ENCODE measurements at regions not wholly inside any gene's neighbourhood (a gene's known extent, or its start where the extent isn't known, plus 50 kb on each side); places are given as distances from the start of the nearest gene placed in this dataset.

DNA sequence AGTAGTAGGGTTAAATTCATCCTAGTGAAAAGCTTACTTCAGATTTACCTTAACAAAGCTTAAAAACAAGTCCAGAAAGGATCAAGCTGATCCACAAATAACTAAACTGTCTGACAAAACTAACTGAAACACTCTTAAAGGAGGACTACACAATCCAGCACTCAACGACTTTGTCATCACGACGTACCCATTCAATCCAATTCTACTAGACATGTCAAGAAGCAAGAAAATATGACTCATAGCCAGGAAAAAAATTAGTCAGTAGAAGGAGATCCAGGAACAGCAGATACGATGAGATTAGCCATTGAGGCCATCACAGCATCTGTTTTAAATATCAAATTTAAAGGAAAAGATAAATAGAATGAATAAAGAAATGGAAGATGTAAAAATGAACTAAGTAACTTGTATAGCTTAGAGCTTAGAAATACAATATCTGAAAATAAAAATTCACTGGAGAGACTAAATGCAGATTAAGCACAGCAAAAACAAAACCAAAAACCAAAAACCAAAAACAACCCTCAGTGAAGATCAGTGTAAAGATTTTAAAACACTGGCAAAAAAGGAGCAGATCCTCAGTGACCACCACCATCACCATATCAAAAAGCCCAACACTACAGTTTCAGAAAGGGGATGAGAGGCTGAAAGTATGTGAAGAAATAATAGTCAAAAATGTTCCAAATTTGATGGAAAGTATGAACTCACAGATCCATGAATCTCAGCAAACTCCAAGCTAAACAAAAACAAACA, 95.0 kb upstream of the CCND2 start:
- Histone ChIP-seq H3K9ac (ENCODE audit: low read length) (no peak overlapping the region), H3K36me3 (ENCODE audit: insufficient read depth, low read length) (no peaks in the 10 kb centered on the region), H3K4me2 (ENCODE audit: low read length) (no peak overlapping the region), H3K9me2 (ENCODE audit: insufficient read depth, low read length) (no peaks in the 10 kb centered on the region), H3K27ac (ENCODE audit: low read length) (no peak overlapping the region), H4K20me1 (ENCODE audit: insufficient read depth) (no peaks in the 10 kb centered on the region), H3K27me3 (ENCODE audit: insufficient read depth, low read depth, low read length) (no peaks in the 10 kb centered on the region), H3F3A (ENCODE audit: insufficient read depth, low read length, poor library complexity, severe bottlenecking) (no peaks in the 10 kb centered on the region), H3K9me3 (ENCODE audit: low read length) (no peaks in the 10 kb centered on the region), H3K79me2 (replicated peaks; ENCODE audit: insufficient read depth, low read length) (no peaks in the 10 kb centered on the region), H3K4me3 (ENCODE audit: low read length) (no peak overlapping the region), H2AFZ (ENCODE audit: low read depth, low read length) (no peak overlapping the region)
- TF ChIP-seq EZH2 (IDR thresholded peaks at IDR 0.05; ENCODE audit: borderline replicate concordance, insufficient read depth, low read length, poor library complexity, severe bottlenecking) (no peak), EP300 (conservative IDR thresholded peaks at IDR 0.05; ENCODE audit: poor library complexity, severe bottlenecking) (no peak), SMC3 (conservative IDR thresholded peaks at IDR 0.05; ENCODE audit: poor library complexity) (no peak)
- TF ChIP-seq, protein P1, sequence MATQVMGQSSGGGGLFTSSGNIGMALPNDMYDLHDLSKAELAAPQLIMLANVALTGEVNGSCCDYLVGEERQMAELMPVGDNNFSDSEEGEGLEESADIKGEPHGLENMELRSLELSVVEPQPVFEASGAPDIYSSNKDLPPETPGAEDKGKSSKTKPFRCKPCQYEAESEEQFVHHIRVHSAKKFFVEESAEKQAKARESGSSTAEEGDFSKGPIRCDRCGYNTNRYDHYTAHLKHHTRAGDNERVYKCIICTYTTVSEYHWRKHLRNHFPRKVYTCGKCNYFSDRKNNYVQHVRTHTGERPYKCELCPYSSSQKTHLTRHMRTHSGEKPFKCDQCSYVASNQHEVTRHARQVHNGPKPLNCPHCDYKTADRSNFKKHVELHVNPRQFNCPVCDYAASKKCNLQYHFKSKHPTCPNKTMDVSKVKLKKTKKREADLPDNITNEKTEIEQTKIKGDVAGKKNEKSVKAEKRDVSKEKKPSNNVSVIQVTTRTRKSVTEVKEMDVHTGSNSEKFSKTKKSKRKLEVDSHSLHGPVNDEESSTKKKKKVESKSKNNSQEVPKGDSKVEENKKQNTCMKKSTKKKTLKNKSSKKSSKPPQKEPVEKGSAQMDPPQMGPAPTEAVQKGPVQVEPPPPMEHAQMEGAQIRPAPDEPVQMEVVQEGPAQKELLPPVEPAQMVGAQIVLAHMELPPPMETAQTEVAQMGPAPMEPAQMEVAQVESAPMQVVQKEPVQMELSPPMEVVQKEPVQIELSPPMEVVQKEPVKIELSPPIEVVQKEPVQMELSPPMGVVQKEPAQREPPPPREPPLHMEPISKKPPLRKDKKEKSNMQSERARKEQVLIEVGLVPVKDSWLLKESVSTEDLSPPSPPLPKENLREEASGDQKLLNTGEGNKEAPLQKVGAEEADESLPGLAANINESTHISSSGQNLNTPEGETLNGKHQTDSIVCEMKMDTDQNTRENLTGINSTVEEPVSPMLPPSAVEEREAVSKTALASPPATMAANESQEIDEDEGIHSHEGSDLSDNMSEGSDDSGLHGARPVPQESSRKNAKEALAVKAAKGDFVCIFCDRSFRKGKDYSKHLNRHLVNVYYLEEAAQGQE (IDR thresholded peaks at IDR 0.05; ENCODE audit: borderline replicate concordance): no peak

DNA sequence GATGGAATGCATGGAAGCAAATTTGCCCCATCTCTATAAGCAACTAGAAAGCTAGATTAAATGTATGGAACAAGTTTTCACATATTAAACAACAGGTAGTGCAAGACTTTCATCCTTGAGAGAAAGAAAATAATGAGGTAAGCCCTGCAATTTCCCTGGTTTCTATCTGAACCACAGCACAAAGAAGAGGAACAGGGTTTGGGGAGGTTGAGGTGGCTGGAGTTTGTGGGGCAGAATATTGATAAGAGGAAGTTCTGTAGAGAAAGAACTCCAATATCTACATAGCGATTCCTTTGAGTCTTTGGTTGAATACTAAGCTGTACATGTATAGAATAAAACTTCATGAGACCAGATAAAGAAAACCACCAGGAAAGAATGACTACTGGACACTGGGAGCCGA, 96.3 kb upstream of the CCND2 start:
- H3K27me3 ChIP-seq (ENCODE audit: insufficient read depth, low read depth, low read length): no peaks in the 10 kb centered on the region
- H3K27ac ChIP-seq (ENCODE audit: low read length): no peak overlapping the region
- no peaks in the 10 kb centered on the region for H3K79me2 ChIP-seq (replicated peaks; ENCODE audit: insufficient read depth, low read length)
- H3K4me2 ChIP-seq (ENCODE audit: low read length): no peak overlapping the region
- H3F3A ChIP-seq (ENCODE audit: insufficient read depth, low read length, poor library complexity, severe bottlenecking): no peaks in the 10 kb centered on the region
- no peak overlapping the region for H2AFZ ChIP-seq (ENCODE audit: low read depth, low read length)
- no peaks in the 10 kb centered on the region for H4K20me1 ChIP-seq (ENCODE audit: insufficient read depth)
- no peak overlapping the region for H3K4me3 ChIP-seq (ENCODE audit: low read length)
- no peak overlapping the region for H3K9ac ChIP-seq (ENCODE audit: low read length)
- H3K36me3 ChIP-seq (ENCODE audit: insufficient read depth, low read length): no peaks in the 10 kb centered on the region
- TF ChIP-seq MXI1 (conservative IDR thresholded peaks at IDR 0.05; ENCODE audit: poor library complexity, severe bottlenecking): no peak
- TF ChIP-seq, protein P2, sequence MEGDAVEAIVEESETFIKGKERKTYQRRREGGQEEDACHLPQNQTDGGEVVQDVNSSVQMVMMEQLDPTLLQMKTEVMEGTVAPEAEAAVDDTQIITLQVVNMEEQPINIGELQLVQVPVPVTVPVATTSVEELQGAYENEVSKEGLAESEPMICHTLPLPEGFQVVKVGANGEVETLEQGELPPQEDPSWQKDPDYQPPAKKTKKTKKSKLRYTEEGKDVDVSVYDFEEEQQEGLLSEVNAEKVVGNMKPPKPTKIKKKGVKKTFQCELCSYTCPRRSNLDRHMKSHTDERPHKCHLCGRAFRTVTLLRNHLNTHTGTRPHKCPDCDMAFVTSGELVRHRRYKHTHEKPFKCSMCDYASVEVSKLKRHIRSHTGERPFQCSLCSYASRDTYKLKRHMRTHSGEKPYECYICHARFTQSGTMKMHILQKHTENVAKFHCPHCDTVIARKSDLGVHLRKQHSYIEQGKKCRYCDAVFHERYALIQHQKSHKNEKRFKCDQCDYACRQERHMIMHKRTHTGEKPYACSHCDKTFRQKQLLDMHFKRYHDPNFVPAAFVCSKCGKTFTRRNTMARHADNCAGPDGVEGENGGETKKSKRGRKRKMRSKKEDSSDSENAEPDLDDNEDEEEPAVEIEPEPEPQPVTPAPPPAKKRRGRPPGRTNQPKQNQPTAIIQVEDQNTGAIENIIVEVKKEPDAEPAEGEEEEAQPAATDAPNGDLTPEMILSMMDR (IDR thresholded peaks at IDR 0.05; ENCODE audit: poor library complexity, severe bottlenecking): no peak
- no peaks in the 10 kb centered on the region for H3K9me2 ChIP-seq (ENCODE audit: insufficient read depth, low read length)
- no peaks in the 10 kb centered on the region for H3K9me3 ChIP-seq (ENCODE audit: low read length)

GRCh38 chr12:4176168-4176567, 97.4 kb upstream of the CCND2 start:
- Histone ChIP-seq H4K20me1 (ENCODE audit: insufficient read depth) (no peaks in the 10 kb centered on the region), H3K4me2 (ENCODE audit: low read length) (no peak overlapping the region), H2AFZ (ENCODE audit: low read depth, low read length) (no peak overlapping the region), H3F3A (ENCODE audit: insufficient read depth, low read length, poor library complexity, severe bottlenecking) (no peaks in the 10 kb centered on the region), H3K36me3 (ENCODE audit: insufficient read depth, low read length) (no peaks in the 10 kb centered on the region), H3K27me3 (ENCODE audit: insufficient read depth, low read depth, low read length) (no peaks in the 10 kb centered on the region), H3K4me3 (ENCODE audit: low read length) (no peak overlapping the region), H3K79me2 (replicated peaks; ENCODE audit: insufficient read depth, low read length) (no peaks in the 10 kb centered on the region), H3K27ac (ENCODE audit: low read length) (no peak overlapping the region), H3K9me2 (ENCODE audit: insufficient read depth, low read length) (no peaks in the 10 kb centered on the region), H3K9me3 (ENCODE audit: low read length) (no peaks in the 10 kb centered on the region), H3K9ac (ENCODE audit: low read length) (no peak overlapping the region)
- no peak for TF ChIP-seq MXI1 (conservative IDR thresholded peaks at IDR 0.05; ENCODE audit: poor library complexity, severe bottlenecking)
- TF ChIP-seq RAD21 (conservative IDR thresholded peaks at IDR 0.05): no peak
- no peak for TF ChIP-seq SMC3 (conservative IDR thresholded peaks at IDR 0.05; ENCODE audit: poor library complexity)
- TF ChIP-seq POLR2AphosphoS5 (IDR thresholded peaks at IDR 0.05): no peak
- TF ChIP-seq, protein P1 (IDR thresholded peaks at IDR 0.05; ENCODE audit: borderline replicate concordance): no peak
- TF ChIP-seq, protein P2 (IDR thresholded peaks at IDR 0.05; ENCODE audit: poor library complexity, severe bottlenecking): no peak
